ENCODE measurements at regions not wholly inside any gene's neighbourhood (a gene's known extent, or its start where the extent isn't known, plus 50 kb on each side); places are given as distances from the start of the nearest gene placed in this dataset.
"Not testable (repeated sequence)": the region's sequence is repeated elsewhere in the genome, so short reads cannot be mapped to it uniquely, and the experiment has no call there.

DNA sequence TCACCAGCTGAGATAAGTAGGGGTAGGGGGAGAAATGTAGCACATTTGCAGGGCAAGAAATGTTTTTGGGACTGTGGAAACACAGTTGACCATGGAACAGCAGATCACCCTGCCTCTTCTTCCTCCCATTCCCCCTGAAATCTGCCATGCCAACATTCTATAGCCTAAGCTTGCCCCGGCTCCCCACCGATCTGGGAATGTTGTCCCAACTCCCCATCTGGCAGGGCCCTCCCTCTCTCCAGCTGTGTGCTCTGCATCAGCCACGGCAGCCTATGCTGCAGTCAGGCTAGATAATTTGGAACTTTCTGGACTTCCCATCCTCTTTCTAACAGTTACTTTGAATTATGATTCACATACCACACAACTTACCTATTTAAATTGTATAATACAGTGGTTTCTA lies 425.1 kb upstream of the RAB6C start:
- DNase-seq, result no peak

DNA sequence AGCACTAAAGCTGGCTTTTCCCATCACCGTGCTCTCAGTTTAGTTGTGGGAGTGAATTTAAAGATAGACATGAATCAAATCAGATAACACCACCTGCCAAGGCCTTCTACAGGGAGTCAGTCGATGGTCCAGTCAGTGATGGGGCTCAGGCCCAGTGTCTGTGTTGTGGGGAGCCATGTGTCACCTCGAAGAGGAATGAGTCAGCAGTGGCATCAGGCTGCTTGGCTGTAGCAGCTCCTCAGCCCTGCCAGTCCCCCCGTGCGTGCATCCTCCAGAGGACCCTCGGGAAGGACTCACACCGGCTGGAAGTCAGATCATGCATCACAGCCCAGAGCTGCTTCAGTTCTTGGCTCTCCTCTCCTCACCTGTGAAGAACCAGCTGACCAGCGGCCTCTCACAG lies 420.4 kb upstream of the RAB6C start:
- DNase-seq, result no peak

GRCh38 chr2:129565551-129566109 lies 413.8 kb upstream of the RAB6C start:
- no peak for DNase-seq

DNA sequence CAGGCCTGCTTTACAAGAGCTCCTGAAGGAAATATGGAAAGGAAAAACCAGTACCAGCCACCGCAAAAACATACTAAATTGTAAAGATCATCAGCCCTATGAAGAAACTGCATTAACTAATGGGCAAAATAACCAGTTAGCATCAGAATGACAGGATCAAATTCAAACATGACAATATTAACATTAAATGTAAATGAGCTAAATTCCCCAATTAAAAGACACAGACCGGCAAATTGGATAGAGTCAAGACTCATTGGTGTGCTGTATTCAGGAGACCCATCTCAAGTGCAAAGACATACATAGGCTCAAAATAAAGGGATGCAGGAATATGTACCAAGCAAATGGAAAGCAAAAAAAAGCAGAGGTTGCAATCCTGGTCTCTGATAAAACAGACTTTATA lies 408.7 kb upstream of the RAB6C start:
- not testable (repeated sequence) for DNase-seq

- no peak for DNase-seq
These were observed 404.0 kb upstream of the RAB6C start for GRCh38 chr2:129575431-129575830.

GRCh38 chr2:129575880-129576279 lies 403.6 kb upstream of the RAB6C start:
- DNase-seq, result no peak

DNA sequence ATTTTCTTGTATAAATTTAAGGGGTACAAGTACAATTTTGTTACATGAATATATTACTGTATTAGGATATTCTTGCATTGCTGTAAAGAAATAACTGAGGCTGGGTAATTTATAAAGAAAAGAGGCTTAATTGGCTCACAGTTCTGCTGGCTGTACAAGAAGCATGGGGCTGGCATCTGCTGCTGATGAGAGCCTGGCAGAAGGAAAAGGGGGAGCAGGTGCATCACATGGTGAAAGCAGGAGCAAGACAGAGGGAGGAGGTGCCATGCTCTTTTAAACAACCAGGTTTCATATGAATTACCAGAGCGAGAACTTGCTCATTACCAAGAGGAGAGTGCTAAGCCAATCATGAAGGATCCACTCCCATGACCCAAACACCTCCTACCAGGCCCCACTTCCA lies 399.5 kb upstream of the RAB6C start:
- DNase-seq, result no peak

DNA sequence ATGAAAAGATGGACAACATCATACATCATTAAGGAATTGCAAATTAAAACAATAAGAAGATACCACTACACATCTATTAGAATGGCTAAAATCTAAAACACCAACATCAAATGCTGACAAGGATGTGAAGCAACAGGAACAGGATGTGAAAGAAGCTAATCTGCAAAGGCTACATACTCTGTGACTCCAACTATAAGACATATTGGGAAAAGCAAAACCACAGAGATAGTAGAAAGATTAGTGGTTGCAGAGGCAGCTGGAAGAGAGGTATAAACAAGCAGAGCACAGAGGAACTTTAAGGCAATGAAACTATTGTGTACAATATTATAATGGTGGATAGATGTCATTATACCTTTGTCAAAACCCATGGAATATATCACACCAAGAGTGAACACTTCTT lies 393.7 kb upstream of the RAB6C start:
- DNase-seq, result no peak

GRCh38 chr2:129587426-129588064 lies 391.9 kb upstream of the RAB6C start:
- no peak for DNase-seq

GRCh38 chr2:129604560-129604959 lies 374.9 kb upstream of the RAB6C start:
- DNase-seq, result no peak

DNA sequence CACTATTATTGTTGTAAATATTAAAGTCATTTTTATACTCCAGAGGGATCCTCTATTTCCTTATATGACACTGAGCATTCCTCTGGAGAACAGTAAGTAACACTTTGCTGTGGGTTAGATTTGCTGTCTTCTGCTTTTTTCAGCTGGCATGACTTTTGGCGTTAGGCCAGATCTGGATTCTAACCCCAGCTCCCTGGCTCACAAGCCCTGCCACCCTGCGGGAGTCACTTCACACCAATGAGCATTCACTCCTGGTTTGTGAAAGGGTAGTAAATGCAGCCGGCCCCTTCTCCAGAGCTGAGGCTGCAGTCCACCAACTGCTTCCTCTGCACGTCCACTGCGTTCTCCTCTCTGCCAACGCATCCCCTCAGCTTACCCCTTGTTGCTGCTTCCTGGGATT lies 373.8 kb upstream of the RAB6C start:
- DNase-seq, result no peak

GRCh38 chr2:129606496-129607270 lies 372.8 kb upstream of the RAB6C start:
- no peak for DNase-seq

DNA sequence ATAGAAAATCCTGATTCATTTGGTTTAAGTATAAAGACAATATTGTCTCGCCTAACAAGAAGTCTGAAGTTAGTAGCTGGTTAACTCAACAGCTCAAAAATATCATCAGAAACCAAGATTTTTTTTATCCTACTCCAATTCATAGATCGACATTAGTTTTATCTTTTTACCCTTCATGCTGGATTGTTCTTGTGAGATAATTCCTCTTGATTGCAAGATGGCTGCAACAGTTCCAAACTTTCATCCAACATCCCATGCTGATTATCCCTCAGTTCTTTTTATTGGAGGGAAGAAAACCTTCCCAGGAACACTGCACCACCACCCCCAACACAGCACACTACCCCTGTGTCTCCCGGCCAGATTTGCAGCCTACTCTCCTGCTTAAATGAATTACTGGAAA lies 370.2 kb upstream of the RAB6C start:
- DNase-seq, result no peak

- DNase-seq, result no peak
These were observed 368.7 kb upstream of the RAB6C start for GRCh38 chr2:129610766-129611165.

GRCh38 chr2:129611471-129611870 lies 368.0 kb upstream of the RAB6C start:
- DNase-seq, result no peak

DNA sequence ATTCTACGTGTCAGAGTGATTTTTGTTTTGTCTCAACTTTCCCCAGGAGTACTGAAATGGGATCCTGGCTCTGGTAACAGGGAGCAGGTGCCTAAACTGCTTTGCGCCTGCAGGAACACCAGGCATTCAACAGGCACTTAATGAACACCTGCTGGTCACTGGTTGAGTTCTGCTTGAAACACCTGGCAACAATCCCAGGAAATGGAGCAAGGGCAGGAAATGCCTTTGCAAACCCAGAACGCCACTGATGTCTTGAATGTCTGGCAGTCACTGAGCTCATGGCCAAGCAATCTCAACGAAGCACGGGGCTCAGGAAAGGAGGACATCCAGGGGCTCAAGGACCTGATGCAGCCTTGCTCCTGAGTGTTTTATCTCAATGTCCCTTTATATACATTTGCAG lies 360.0 kb upstream of the RAB6C start:
- DNase-seq, result no peak

DNA sequence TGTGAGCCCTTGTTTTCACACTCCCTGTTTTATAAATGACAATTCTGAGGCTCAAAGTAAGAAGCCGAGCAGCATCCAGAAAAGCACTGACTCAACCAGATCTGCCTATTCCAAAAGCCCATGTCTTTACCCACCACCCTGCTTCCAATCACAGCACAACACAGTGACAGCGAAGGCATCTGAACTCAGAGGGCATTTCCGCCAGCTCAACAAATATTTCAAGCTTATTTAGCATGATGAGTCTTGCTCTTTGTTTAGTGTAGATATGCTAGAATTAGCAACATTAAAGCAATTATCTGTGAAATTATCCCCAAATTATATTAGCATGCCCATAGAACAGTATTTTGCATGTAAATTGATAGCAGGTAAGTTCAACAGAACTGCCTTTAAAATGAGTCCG lies 359.1 kb upstream of the RAB6C start:
- no peak for DNase-seq

- DNase-seq, result no peak
These were observed 355.7 kb upstream of the RAB6C start for GRCh38 chr2:129623783-129624182.

GRCh38 chr2:129627437-129627836 lies 352.0 kb upstream of the RAB6C start:
- DNase-seq, result no peak

GRCh38 chr2:129636692-129637091 lies 342.8 kb upstream of the RAB6C start:
- DNase-seq, result no peak

DNA sequence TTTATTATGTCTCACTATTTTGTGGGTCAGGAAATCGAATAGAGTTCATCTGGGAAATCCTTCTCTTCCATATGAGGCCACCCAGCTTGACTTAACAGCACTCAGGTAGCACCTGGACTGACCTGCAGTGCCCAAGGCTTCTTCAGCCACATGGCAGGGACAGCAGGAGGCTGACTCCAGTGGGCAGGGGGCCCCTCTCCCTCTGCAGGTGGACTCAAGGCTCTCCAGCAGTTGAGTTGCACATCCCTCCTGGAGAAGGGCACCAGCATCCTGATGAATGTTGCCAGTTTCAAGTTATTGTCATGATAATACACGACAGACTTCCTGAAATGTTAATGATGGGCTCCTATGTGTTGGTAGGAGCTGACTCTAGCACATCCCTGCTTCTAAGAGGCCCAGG lies 338.1 kb upstream of the RAB6C start:
- no peak for DNase-seq

DNA sequence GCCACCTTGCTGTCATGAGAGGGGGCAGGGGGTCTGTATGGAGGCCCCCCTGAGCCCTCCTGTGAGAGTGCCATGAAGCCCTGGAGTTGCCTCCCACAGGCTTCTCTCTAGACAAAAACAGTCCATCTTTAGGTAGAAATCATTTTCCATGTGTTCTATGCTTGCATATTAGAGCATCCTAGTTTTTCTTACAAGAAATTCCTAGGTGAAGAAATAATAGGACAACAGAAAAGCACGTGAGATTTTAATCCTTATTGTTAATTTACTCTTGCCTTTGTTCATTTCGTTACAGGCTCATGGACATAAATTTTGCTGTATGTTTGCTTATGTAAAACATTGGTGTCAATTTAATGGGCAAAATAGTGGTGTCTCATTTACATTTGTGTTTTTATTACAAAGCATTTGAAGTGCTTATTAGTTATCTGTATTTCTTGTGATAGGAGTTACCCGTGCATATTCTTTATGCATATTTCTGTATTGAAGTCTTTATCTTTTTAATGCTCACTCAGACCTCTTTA lies 336.9 kb upstream of the RAB6C start:
- no peak for DNase-seq

DNA sequence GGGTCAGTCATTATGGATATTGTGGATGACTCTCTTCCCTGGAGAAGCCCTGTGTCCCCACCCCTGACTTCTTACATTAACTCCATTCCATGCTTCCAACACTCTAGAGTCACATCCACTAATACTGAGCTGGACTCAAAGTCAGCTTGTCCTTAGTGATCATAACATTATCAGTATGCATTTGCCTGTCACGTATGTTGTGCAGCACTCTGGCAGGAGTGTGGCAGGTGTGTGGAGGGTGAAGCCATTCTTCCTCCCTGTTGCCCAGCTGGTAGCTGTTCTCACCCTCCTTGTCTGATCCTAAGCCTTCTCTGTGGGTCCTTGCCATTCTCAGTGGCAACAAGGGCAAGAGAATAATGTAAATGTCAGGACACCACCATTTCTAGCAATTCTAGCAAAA lies 334.1 kb upstream of the RAB6C start:
- no peak for DNase-seq

DNA sequence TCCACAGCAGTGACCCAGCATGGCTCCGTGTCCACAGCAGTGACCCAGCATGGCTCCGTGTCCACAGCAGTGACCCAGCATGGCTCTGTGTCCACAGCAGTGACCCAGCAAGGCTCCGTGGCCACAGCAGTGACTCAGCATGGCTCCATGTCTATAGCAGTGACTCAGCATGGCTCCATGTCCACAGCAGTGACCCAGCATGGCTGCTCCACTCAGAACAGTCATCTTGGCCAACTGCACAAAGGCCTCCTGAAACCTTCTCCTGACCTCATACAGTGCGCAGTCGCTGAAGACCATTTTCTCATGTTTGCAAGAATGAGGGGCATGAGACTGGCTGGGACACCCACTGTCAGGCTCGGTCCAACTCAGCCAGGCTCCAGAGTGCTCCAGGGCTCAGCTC lies 333.4 kb upstream of the RAB6C start:
- DNase-seq, result no peak
